ENCODE measurements at regions not wholly inside any gene's neighbourhood (a gene's known extent, or its start where the extent isn't known, plus 50 kb on each side); places are given as distances from the start of the nearest gene placed in this dataset.

GRCh38 chr19:29389495-29389894, 136.3 kb upstream of the VSTM2B start:
- ChIA-PET CTCF (no interaction called here), POLR2A (ENCODE audit: low non-redundant PET) (no interaction called here)
- no peak for TF ChIP-seq EZH2 (IDR thresholded peaks at IDR 0.05; ENCODE audit: borderline replicate concordance, low read depth, low read length, poor library complexity, severe bottlenecking)
- TF ChIP-seq CTCF (conservative IDR thresholded peaks at IDR 0.05; ENCODE audit: low read depth, low read length): no peak
- BruUV-seq (replicated peaks): no TSS peak
- intact Hi-C loops (cut with micrococcal nuclease; ENCODE audit: unreplicated experiment): no loop called here
- H3K4me3 ChIP-seq (ENCODE audit: low read depth, low read length, poor library complexity, severe bottlenecking): no peak overlapping the region
- H3K9me3 ChIP-seq (ENCODE audit: low read depth, low read length, poor library complexity, severe bottlenecking): peaks cover 14% of the 10 kb centered on the region
- no peaks in the 10 kb centered on the region for H3K27me3 ChIP-seq (replicated peaks; ENCODE audit: insufficient read depth, low read depth, low read length, poor library complexity)
- H3K4me1 ChIP-seq (ENCODE audit: insufficient read depth, low read length, poor library complexity, severe bottlenecking): no peaks in the 10 kb centered on the region
- H3K36me3 ChIP-seq (ENCODE audit: insufficient read depth, low read length, poor library complexity, severe bottlenecking): no peaks in the 10 kb centered on the region
- no peak overlapping the region for H3K27ac ChIP-seq (ENCODE audit: low read depth, low read length, poor library complexity, severe bottlenecking)
- DNase-seq (ENCODE audit: low spot score): no peak

- no peaks in the 10 kb centered on the region for H3K4me1 ChIP-seq (ENCODE audit: insufficient read depth, low read length, poor library complexity, severe bottlenecking)
- H3K9me3 ChIP-seq (ENCODE audit: low read depth, low read length, poor library complexity, severe bottlenecking): peaks cover 14% of the 10 kb centered on the region
- intact Hi-C loops (cut with micrococcal nuclease; ENCODE audit: unreplicated experiment): no loop called here
- no peaks in the 10 kb centered on the region for H3K27me3 ChIP-seq (replicated peaks; ENCODE audit: insufficient read depth, low read depth, low read length, poor library complexity)
- ChIA-PET CTCF (no interaction called here), POLR2A (ENCODE audit: low non-redundant PET) (no interaction called here)
- DNase-seq (ENCODE audit: low spot score): no peak
- H3K27ac ChIP-seq (ENCODE audit: low read depth, low read length, poor library complexity, severe bottlenecking): no peak overlapping the region
- no peak overlapping the region for H3K4me3 ChIP-seq (ENCODE audit: low read depth, low read length, poor library complexity, severe bottlenecking)
- H3K36me3 ChIP-seq (ENCODE audit: insufficient read depth, low read length, poor library complexity, severe bottlenecking): no peaks in the 10 kb centered on the region
- TF ChIP-seq EZH2 (IDR thresholded peaks at IDR 0.05; ENCODE audit: borderline replicate concordance, low read depth, low read length, poor library complexity, severe bottlenecking) (no peak), CTCF (conservative IDR thresholded peaks at IDR 0.05; ENCODE audit: low read depth, low read length) (no peak)
- BruUV-seq (replicated peaks): no TSS peak
These were observed 135.1 kb upstream of the VSTM2B start for GRCh38 chr19:29390742-29391141.

GRCh38 chr19:29393915-29394460, 131.8 kb upstream of the VSTM2B start:
- Histone ChIP-seq H3K36me3 (ENCODE audit: insufficient read depth, low read length, poor library complexity, severe bottlenecking) (no peaks in the 10 kb centered on the region), H3K27ac (ENCODE audit: low read depth, low read length, poor library complexity, severe bottlenecking) (no peak overlapping the region), H3K9me3 (ENCODE audit: low read depth, low read length, poor library complexity, severe bottlenecking) (peaks cover 14% of the 10 kb centered on the region), H3K4me1 (ENCODE audit: insufficient read depth, low read length, poor library complexity, severe bottlenecking) (no peaks in the 10 kb centered on the region), H3K4me3 (ENCODE audit: low read depth, low read length, poor library complexity, severe bottlenecking) (no peak overlapping the region), H3K27me3 (replicated peaks; ENCODE audit: insufficient read depth, low read depth, low read length, poor library complexity) (no peaks in the 10 kb centered on the region)
- TF ChIP-seq CTCF (conservative IDR thresholded peaks at IDR 0.05; ENCODE audit: low read depth, low read length) (no peak), EZH2 (IDR thresholded peaks at IDR 0.05; ENCODE audit: borderline replicate concordance, low read depth, low read length, poor library complexity, severe bottlenecking) (no peak)
- intact Hi-C loops (cut with micrococcal nuclease; ENCODE audit: unreplicated experiment): no loop called here
- ChIA-PET POLR2A (ENCODE audit: low non-redundant PET) (no interaction called here), CTCF (no interaction called here)
- no TSS peak for BruUV-seq (replicated peaks)
- DNase-seq (ENCODE audit: low spot score): no peak

Data from A673 (cell line).